ENCODE measurements at regions not wholly inside any gene's neighbourhood (a gene's known extent, or its start where the extent isn't known, plus 50 kb on each side); places are given as distances from the start of the nearest gene placed in this dataset.
A peak's percentile ranks its signal among the peaks of the same experiment; 100 is the strongest.

GRCh38 chr17:34156741-34157589 lies 98.1 kb upstream of the CCL2 start:
- DNase-seq (ENCODE audit: low read depth in 1 of 2, low spot score in 1 of 2), result no peak

- DNase-seq (ENCODE audit: low read depth in 1 of 2, low spot score in 1 of 2), result no peak
Observed at GRCh38 chr17:34161690-34162089, 93.4 kb upstream of the CCL2 start.

GRCh38 chr17:34163123-34163522 lies 92.0 kb upstream of the CCL2 start:
- no peak for DNase-seq (ENCODE audit: low read depth in 1 of 2, low spot score in 1 of 2)

GRCh38 chr17:34163646-34164045 lies 91.4 kb upstream of the CCL2 start:
- no peak for DNase-seq (ENCODE audit: low read depth in 1 of 2, low spot score in 1 of 2)

GRCh38 chr17:34164837-34165236 lies 90.2 kb upstream of the CCL2 start:
- no peak for DNase-seq (ENCODE audit: low read depth in 1 of 2, low spot score in 1 of 2)

GRCh38 chr17:34166352-34166751 lies 88.7 kb upstream of the CCL2 start:
- DNase-seq (ENCODE audit: low read depth in 1 of 2, low spot score in 1 of 2), result no peak

GRCh38 chr17:34167354-34167753 lies 87.7 kb upstream of the CCL2 start:
- no peak for DNase-seq (ENCODE audit: low read depth in 1 of 2, low spot score in 1 of 2)

- DNase-seq (ENCODE audit: low read depth in 1 of 2, low spot score in 1 of 2), result no peak
Observed at GRCh38 chr17:34168989-34169388, 86.1 kb upstream of the CCL2 start.

- no peak for DNase-seq (ENCODE audit: low read depth in 1 of 2, low spot score in 1 of 2)
Observed at GRCh38 chr17:34169496-34169895, 85.6 kb upstream of the CCL2 start.

- peak; percentile 1 to 52 for DNase-seq (ENCODE audit: low read depth in 1 of 2, low spot score in 1 of 2)
Observed at GRCh38 chr17:34171245-34171818, 83.8 kb upstream of the CCL2 start.

GRCh38 chr17:34172390-34172918 lies 82.6 kb upstream of the CCL2 start:
- DNase-seq (ENCODE audit: low read depth in 1 of 2, low spot score in 1 of 2), result no peak

GRCh38 chr17:34173241-34173640 lies 81.8 kb upstream of the CCL2 start:
- no peak for DNase-seq (ENCODE audit: low read depth in 1 of 2, low spot score in 1 of 2)

- DNase-seq (ENCODE audit: low read depth in 1 of 2, low spot score in 1 of 2), result no peak
Observed at GRCh38 chr17:34174496-34174895, 80.6 kb upstream of the CCL2 start.

- DNase-seq (ENCODE audit: low read depth in 1 of 2, low spot score in 1 of 2), result no peak
Observed at GRCh38 chr17:34176440-34176839, 78.6 kb upstream of the CCL2 start.

- DNase-seq (ENCODE audit: low read depth in 1 of 2, low spot score in 1 of 2), result no peak
Observed at GRCh38 chr17:34177642-34178041, 77.4 kb upstream of the CCL2 start.

GRCh38 chr17:34178092-34178491 lies 77.0 kb upstream of the CCL2 start:
- no peak for DNase-seq (ENCODE audit: low read depth in 1 of 2, low spot score in 1 of 2)

GRCh38 chr17:34182036-34182803 lies 72.9 kb upstream of the CCL2 start:
- DNase-seq (ENCODE audit: low read depth in 1 of 2, low spot score in 1 of 2), result no peak

- DNase-seq (ENCODE audit: low read depth in 1 of 2, low spot score in 1 of 2), result no peak
Observed at GRCh38 chr17:34195987-34196386, 59.1 kb upstream of the CCL2 start.

- no peak for DNase-seq (ENCODE audit: low read depth in 1 of 2, low spot score in 1 of 2)
Observed at GRCh38 chr17:34198519-34198918, 56.6 kb upstream of the CCL2 start.

- no peak for DNase-seq (ENCODE audit: low read depth in 1 of 2, low spot score in 1 of 2)
Observed at GRCh38 chr17:34199454-34199853, 55.6 kb upstream of the CCL2 start.

GRCh38 chr17:34199932-34200534 lies 55.1 kb upstream of the CCL2 start:
- peak; percentile 36 to 73 for DNase-seq (ENCODE audit: low read depth in 1 of 2, low spot score in 1 of 2)

All from activated CD4-positive, alpha-beta T cell treated with anti-CD3 and anti-CD28 coated beads, Interleukin-2, amount 50 U/mL, for 24 hours (primary cell).